CD4-positive, alpha-beta T cell treated with Interleukin-12 subunit alpha and Interleukin-12 subunit beta, for 1 hour (primary cell): ENCODE measurements at regions not wholly inside any gene's neighbourhood (a gene's known extent, or its start where the extent isn't known, plus 50 kb on each side); places are given as distances from the start of the nearest gene placed in this dataset.

ENCODE experiments used
- DNase-seq: peaks from one replicate; pipeline ENCODE4 v3.0.0-alpha.2; 2020

GRCh38 chrX:39905946-39906345, 191.8 kb downstream of the BCOR start:
- no peak for DNase-seq

DNA sequence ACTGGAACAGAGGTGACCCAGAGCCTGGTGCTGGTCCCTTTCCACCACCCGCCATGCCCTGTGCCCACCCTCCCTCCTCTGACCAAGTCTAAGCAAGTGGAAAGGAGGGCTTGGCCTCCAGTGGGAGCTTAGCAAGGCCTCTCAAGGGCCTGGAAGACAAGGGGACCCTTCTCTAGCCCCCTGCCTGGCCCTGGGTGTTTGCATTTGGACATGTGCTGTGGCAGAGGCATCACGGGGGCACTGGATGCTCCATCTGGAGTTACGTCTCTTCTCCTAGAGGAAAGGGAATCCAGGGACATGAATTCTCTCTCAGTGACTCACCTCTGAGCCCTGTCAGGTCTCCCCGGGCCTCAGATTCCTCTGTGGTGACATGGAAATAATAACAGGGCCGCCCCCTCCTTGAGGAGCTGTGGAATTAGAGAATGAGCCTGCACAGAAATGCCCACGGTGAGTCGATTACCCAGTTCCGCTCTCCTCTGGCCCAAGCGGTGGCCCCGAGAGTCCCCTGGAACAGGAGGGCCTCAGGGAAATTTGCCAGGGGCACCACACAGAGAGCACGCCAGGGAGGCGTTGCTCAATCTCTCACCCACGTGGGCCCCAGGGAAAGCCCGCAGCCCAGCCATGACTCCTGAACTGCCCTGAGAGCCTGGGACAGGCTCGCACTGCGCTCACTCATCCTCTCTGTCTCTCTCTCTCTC, 189.6 kb downstream of the BCOR start:
- no peak for DNase-seq

- DNase-seq, result no peak
Measured at GRCh38 chrX:39909996-39910395, 187.8 kb downstream of the BCOR start.

DNA sequence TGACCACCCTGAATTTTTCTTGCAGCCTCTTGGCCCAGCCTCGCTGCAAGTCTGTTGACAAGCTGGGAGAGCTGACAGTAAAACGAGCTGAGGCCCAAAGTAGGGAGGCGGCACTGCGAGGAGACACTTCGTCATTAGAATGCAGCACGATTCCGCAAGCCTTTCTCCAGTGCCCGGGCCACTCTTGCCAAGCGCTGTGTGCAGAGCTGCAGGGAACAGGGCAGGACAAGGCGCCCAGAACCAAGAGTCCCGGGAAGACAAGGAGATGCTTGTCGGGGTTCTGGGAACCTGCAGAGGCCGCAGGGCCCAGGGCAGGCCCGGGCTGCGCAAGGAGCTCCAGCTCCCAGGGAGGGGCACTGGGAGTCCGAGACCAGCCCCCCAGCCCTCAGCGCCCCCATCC, 187.1 kb downstream of the BCOR start:
- no peak for DNase-seq

- DNase-seq, result no peak
Measured at GRCh38 chrX:39911278-39911897, 186.4 kb downstream of the BCOR start.

- no peak for DNase-seq
Measured at GRCh38 chrX:39912126-39912525, 185.6 kb downstream of the BCOR start.

- no peak for DNase-seq
Measured at GRCh38 chrX:39915081-39915480, 182.7 kb downstream of the BCOR start.

- DNase-seq, result no peak
Measured at GRCh38 chrX:39915596-39915995, 182.2 kb downstream of the BCOR start.

DNA sequence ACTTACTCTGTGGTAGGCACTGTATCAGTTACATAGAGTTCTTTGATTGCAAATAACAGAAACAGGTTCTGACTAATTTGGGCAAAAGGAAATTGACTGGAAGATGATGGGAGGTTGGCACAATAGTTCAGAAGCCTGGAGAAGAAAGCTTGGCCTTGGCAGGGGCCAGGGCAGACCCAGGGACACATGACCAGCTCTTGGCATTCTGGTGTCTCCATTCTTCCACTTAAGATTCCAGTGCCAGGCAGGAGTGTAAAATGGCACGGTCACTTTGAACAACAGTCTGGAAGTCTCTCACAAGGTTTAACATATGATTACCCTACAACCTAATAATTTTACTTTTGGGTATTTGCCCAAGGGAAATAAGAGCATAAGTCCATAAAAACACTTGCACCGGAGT, 175.9 kb downstream of the BCOR start:
- no peak for DNase-seq

DNA sequence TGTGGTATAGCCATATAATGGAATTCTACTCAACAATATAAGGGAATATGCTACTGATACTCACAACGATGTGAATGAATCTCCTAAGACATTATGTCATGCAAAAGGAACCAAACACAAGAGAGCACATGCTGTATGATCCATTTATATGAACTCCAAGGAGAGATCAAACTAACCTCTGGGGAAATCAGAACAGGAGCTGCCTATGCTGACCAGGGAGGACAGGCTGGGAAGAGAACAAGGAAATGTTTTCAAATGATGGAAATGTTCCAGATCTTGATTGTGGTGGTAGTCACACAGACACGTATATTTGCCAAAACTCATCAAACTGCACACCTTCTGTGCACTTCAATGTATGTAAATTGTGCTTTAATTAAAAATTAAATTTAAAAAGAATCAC, 175.3 kb downstream of the BCOR start:
- no peak for DNase-seq

GRCh38 chrX:39922926-39923325, 174.8 kb downstream of the BCOR start:
- DNase-seq, result no peak

GRCh38 chrX:39927380-39927779, 170.4 kb downstream of the BCOR start:
- no peak for DNase-seq

DNA sequence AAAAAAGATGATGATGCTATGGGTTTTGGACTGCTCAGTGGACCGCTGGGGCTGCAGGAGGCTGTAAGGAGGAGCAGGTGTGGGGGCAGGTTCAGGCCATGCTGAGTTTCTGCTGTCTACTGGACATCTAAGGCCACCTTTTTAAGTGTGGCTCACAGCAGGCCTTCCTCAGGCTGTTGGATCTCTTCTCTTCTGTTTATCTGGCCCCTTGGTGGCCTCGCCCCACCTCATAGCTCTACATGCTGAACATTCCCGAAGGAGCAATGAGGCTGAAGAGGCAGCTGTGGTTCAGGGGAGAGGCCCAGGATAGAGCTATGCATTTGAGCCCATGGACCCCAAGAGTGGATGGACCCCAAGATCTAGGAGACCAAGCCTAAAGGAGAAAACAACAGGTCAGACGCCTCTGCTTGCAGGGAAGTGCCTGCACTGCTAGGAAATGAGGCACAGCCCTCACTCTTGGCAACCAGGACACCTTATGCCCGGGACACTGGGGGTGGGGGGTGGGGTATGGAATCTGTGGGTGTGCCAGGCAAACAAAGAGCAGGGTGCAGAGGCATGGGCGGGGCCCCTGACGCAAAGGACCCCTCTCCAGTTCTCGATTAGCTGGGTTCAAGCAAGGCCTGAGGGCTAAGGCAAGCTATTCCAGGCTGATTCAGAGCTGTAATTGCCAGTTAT, 168.9 kb downstream of the BCOR start:
- no peak for DNase-seq

DNA sequence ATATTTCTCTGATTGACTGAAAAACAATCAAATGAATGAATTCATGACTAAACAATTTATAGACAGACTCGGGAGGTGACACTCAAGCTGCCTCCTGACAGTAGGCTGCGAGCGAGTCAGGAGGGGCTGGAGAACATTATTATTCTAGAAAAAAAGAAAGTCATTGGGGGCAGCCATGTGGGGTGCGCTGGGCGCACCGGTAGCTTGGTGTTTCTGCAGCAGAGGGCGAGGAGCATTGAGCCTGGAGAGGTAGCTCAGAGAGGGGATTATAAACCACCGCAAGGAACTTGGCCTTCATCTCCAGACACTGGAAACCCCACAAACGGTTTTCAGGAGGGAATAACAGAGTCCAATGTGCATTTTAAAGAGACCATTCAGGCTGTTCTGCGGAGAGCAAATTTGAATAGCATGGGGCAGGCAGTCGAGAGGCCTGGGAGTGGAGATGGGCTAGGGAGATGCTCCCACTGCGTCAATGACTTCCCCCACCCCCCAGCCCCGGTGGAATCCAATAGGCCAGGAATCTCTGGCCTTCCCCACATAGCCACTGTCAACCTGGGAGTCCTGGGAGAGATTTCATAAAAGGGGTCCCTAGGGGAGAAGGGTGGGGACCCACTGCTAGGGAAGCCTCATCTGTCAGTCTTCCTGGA, 168.3 kb downstream of the BCOR start:
- DNase-seq, result no peak

GRCh38 chrX:39930786-39931528, 166.8 kb downstream of the BCOR start:
- no peak for DNase-seq

- no peak for DNase-seq
Measured at GRCh38 chrX:39931529-39932282, 166.1 kb downstream of the BCOR start.

- no peak for DNase-seq
Measured at GRCh38 chrX:39935411-39936064, 162.2 kb downstream of the BCOR start.

DNA sequence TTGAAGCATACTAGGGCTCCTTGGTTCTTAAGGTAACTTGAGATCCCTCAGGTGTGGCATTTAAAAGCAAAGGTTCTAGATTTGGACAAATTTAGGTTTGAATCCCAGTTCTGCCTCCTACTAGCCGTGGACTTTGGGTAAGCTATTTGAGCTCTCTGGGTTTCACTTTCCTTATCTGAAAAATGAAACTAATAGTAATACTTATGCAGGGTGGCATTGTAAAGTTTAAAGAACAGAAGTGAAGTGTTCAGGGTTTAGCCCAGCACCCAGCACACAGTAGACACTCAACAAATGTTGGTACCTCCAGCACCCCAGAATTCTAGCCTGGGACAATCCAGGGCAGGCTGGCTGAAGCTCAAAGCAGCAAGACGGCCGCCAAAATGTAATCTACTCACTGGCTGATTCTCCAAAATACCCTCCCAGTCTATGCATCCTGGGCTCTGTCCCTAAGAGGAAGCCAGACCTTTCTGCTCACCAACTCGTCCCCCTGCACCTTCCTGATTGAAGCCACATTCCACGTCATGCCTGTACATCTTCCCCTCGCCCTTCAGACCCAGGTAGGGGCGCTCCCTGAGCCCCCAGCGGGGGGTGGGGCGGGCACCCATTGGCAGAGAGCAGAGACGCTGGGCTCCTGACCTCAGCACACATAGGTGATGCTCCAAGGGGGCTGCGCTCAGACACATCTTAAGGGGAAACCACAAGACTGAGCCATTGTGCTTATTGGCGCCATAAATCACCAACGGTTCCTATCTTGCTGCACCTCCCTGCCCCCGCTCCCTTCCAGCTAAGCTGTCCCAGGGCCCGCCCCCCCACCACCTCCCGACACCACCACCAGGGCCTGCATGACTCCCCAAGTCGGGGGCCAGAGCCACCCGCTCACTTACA, 160.6 kb downstream of the BCOR start:
- peak; percentile 16 for DNase-seq

GRCh38 chrX:39938466-39938865, 159.3 kb downstream of the BCOR start:
- DNase-seq, result no peak

GRCh38 chrX:39939678-39940077, 158.1 kb downstream of the BCOR start:
- DNase-seq, result no peak
